WERI-Rb-1 (cell line): ENCODE measurements at regions not wholly inside any gene's neighbourhood (a gene's known extent, or its start where the extent isn't known, plus 50 kb on each side); places are given as distances from the start of the nearest gene placed in this dataset.

Source experiments
- DNase-seq: peaks from one replicate; pipeline ENCODE4 v3.0.0-alpha.2; 2020
- H3K27ac ChIP-seq: fragments of 250-450 bp; sonication (Bioruptor Pico); 2 replicates; pipeline ENCODE4 v1.5.1; 2020; ENCODE audit warnings: mild to moderate bottlenecking, moderate library complexity
- H3K27me3 ChIP-seq: fragments of 250-450 bp; sonication (Bioruptor Pico); 2 replicates; pipeline ENCODE4 v1.5.1; 2021; ENCODE audit warnings: mild to moderate bottlenecking, low read depth, moderate library complexity; ENCODE audit not compliant: insufficient read depth, severe bottlenecking
- H3K36me3 ChIP-seq: fragments of 250-450 bp; sonication (Bioruptor Pico); 2 replicates; pipeline ENCODE4 v1.5.1; 2020; ENCODE audit warnings: mild to moderate bottlenecking, moderate library complexity
- H3K4me3 ChIP-seq: 2 replicates; pipeline ENCODE4 v1.5.1; 2011; ENCODE audit warnings: low read depth, mild to moderate bottlenecking, control low read depth, low read length
- H3K9me3 ChIP-seq: fragments of 250-450 bp; sonication (Bioruptor Pico); 2 replicates; pipeline ENCODE4 v1.5.1; 2021; ENCODE audit warnings: mild to moderate bottlenecking, moderate library complexity; ENCODE audit not compliant: severe bottlenecking
- TF ChIP-seq, protein P1 (sequence below): IDR thresholded peaks from 2 replicates; pipeline ENCODE4 v1.5.1; 2011; ENCODE audit warnings: low read depth, mild to moderate bottlenecking, control low read depth, inconsistent platforms, low read length

DNA sequence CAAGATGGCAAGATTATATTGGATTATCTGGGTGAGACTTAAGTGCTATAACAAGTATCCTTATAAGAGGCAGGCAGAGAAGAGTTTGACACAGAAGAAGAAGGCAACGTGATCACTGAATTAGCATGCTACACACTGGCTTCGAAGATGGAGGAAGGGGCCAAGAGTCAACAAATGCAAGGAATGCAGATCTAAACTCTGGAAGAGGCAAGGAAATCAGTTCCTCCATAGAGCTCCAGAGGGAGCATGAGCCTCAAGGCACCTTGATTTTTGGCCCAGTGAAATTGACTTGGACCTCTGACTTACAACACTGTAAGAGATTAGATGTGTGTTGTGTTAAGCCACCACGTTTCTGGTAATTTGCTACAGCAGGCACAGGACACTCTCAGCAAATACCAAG lies 536.4 kb upstream of the SEL1L start:
- Histone ChIP-seq H3K27ac (no peak overlapping the region), H3K27me3 (no peaks in the 10 kb centered on the region), H3K4me3 (no peak overlapping the region), H3K36me3 (no peaks in the 10 kb centered on the region), H3K9me3 (no peaks in the 10 kb centered on the region)
- TF ChIP-seq, protein P1, sequence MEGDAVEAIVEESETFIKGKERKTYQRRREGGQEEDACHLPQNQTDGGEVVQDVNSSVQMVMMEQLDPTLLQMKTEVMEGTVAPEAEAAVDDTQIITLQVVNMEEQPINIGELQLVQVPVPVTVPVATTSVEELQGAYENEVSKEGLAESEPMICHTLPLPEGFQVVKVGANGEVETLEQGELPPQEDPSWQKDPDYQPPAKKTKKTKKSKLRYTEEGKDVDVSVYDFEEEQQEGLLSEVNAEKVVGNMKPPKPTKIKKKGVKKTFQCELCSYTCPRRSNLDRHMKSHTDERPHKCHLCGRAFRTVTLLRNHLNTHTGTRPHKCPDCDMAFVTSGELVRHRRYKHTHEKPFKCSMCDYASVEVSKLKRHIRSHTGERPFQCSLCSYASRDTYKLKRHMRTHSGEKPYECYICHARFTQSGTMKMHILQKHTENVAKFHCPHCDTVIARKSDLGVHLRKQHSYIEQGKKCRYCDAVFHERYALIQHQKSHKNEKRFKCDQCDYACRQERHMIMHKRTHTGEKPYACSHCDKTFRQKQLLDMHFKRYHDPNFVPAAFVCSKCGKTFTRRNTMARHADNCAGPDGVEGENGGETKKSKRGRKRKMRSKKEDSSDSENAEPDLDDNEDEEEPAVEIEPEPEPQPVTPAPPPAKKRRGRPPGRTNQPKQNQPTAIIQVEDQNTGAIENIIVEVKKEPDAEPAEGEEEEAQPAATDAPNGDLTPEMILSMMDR: no peak
- no peak for DNase-seq

DNA sequence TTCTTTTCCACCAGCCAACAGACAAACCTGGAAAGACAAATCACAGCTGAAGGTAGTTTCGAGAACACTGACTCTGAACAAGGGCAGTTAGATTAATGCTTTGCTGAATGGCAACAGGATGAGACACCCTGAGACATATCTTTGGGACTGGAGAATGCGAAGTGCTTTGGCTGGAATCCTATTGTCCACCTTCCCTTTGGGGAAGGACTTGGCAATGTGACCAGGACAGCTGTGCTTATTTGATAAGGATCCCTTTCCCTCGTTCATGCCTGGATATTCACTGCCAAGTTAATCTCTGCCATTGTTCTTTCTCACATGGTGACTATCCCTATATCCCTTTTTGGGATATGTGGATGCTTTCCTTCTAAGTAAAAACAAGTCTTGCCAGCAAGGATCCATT lies 537.1 kb upstream of the SEL1L start:
- no peaks in the 10 kb centered on the region for H3K27me3 ChIP-seq
- TF ChIP-seq, protein P1: no peak
- no peaks in the 10 kb centered on the region for H3K9me3 ChIP-seq

DNA sequence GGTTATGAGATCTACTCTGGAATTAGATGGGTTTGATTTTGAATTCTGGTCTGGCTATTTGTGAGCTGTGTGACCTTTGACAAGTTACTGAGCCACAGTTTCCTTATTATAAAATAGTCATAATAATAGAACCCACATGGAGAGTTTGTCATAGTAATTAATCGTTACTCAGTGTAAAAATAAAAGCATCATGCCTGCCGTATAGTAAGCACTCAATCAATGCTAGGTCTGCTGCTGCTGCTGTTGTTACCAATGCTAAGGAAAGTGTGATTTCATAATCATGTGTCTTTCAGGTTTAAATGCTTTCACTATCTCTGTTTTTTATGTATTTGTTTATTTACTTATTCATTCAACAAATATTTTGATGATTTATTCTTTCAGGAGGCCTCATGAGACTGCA lies 539.9 kb upstream of the SEL1L start:
- Histone ChIP-seq H3K27me3 (no peaks in the 10 kb centered on the region), H3K9me3 (no peaks in the 10 kb centered on the region), H3K4me3 (no peak overlapping the region), H3K36me3 (no peaks in the 10 kb centered on the region), H3K27ac (no peak overlapping the region)
- DNase-seq: no peak
- TF ChIP-seq, protein P1: no peak

More for the DNA sequence above, 537.1 kb upstream of the SEL1L start:
- H3K36me3 ChIP-seq: no peaks in the 10 kb centered on the region
- H3K4me3 ChIP-seq: no peak overlapping the region
- DNase-seq: no peak
- no peak overlapping the region for H3K27ac ChIP-seq

DNA sequence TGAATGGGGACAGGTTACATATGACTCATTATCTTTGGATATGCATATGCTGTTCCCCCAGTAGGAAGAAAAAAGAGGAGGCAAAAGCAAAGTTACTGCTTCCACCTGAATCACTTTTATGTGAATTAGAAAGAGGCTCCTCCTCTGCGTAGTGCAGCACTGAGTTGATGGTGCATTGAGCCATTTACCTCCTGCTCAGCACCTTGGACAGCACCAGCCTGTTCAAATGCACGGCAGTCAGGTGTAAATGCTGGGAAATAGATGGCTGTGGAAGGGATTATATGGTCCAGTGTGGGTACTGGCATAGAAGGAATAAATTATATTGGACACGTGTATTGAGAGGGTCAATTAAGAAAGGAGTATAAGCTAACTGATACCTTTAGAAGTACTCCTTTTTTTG lies 541.9 kb upstream of the SEL1L start:
- Histone ChIP-seq H3K36me3 (no peaks in the 10 kb centered on the region), H3K4me3 (no peak overlapping the region), H3K27me3 (no peaks in the 10 kb centered on the region), H3K9me3 (no peaks in the 10 kb centered on the region), H3K27ac (no peak overlapping the region)
- no peak for DNase-seq
- TF ChIP-seq, protein P1: no peak

DNA sequence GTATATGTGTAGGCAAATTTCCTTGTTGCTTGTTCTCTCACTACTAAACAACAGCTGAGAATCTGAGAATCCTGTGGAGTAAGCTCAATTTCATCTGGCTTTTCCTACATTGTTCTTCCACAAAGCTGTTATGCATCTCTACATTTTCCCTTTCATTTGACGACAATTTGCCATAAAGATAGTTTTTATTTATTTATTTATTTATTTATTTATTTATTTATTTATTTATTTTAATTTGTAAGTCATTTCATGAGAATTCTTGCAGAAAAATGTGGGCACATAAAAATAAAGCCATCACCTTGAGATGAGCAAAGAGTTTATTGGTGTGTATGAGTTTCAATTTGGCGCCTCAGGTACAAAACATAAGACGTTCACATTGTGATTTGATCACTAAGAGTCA lies 545.9 kb upstream of the SEL1L start:
- no peak overlapping the region for H3K4me3 ChIP-seq
- no peaks in the 10 kb centered on the region for H3K36me3 ChIP-seq
- H3K27ac ChIP-seq: no peak overlapping the region
- TF ChIP-seq, protein P1: no peak
- H3K27me3 ChIP-seq: no peaks in the 10 kb centered on the region
- no peak for DNase-seq
- H3K9me3 ChIP-seq: no peaks in the 10 kb centered on the region

DNA sequence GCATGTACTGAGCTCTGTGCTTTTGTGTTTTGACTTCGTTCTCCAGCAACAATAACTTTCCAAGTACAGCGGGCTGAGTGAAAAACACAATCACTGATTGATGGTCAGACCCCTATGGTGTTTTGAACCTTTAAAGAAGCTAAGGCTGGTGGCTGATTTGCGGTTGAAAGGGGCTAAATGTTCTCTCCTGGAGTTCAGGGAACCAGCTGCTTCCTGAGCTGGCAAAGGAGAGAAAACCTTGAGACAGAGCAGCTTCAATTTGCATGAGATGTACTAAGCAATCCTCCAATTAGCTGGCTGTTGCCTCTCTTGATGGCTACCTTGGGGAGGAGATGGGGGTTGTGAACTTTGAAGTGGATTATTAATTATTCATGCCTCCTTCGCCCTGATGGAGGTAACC lies 546.7 kb upstream of the SEL1L start:
- DNase-seq: no peak
- no peaks in the 10 kb centered on the region for H3K36me3 ChIP-seq

More for the DNA sequence above, 546.7 kb upstream of the SEL1L start:
- Histone ChIP-seq H3K9me3 (no peaks in the 10 kb centered on the region), H3K27ac (no peak overlapping the region), H3K4me3 (no peak overlapping the region), H3K27me3 (no peaks in the 10 kb centered on the region)
- TF ChIP-seq, protein P1: no peak
